Mammary epithelial cell (primary cell): ENCODE measurements at regions not wholly inside any gene's neighbourhood (a gene's known extent, or its start where the extent isn't known, plus 50 kb on each side); places are given as distances from the start of the nearest gene placed in this dataset.

ENCODE experiments used
- EZH2 ChIP-seq: IDR thresholded peaks from 2 replicates; pipeline ENCODE4 v1.6.1; 2012; ENCODE audit warnings: low read length, inconsistent platforms, borderline replicate concordance
- TF ChIP-seq, protein P1 (sequence below), 2 donors: IDR thresholded peaks in 1 of 2; conservative IDR thresholded peaks in 1 of 2; 2 replicates each; pipeline ENCODE4 v1.5.1; 2011 to 2012; ENCODE audit warnings: inconsistent platforms in 2 of 2, low read length in 2 of 2, mild to moderate bottlenecking in 2 of 2, control low read depth in 1 of 2, low read depth in 1 of 2; ENCODE audit not compliant: insufficient read depth in 1 of 2; ENCODE audit errors: extremely low read depth in 1 of 2

DNA sequence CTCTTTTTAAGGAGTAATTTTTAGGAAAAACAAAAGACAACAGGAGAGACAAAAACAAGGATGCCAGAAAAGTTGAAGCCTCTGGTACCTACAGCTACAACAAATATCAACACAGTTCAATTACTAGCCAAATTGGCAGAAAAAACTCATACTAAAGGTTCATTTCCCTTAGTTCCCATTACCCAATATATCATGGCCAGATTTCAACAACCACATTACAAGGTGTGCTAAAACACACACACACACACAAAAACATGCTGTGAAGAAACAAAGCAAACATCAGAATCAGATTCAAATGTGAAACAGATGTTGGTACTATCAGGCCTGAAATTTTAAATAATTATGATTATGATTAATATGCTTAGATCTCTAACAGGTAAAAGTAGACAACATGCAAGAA lies 272.7 kb upstream of the CLEC14A start:
- no peak for TF ChIP-seq EZH2
- TF ChIP-seq, protein P1, sequence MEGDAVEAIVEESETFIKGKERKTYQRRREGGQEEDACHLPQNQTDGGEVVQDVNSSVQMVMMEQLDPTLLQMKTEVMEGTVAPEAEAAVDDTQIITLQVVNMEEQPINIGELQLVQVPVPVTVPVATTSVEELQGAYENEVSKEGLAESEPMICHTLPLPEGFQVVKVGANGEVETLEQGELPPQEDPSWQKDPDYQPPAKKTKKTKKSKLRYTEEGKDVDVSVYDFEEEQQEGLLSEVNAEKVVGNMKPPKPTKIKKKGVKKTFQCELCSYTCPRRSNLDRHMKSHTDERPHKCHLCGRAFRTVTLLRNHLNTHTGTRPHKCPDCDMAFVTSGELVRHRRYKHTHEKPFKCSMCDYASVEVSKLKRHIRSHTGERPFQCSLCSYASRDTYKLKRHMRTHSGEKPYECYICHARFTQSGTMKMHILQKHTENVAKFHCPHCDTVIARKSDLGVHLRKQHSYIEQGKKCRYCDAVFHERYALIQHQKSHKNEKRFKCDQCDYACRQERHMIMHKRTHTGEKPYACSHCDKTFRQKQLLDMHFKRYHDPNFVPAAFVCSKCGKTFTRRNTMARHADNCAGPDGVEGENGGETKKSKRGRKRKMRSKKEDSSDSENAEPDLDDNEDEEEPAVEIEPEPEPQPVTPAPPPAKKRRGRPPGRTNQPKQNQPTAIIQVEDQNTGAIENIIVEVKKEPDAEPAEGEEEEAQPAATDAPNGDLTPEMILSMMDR (conservative IDR thresholded peaks at IDR 0.05 in 1 of 2, IDR thresholded peaks at IDR 0.05 in 1 of 2; ENCODE audit: extremely low read depth in 1 of 2, insufficient read depth in 1 of 2, low read depth in 1 of 2, low read length in 2 of 2): no peak
